Stomach smooth muscle (tissue), 2 donors: ENCODE measurements at regions not wholly inside any gene's neighbourhood (a gene's known extent, or its start where the extent isn't known, plus 50 kb on each side); places are given as distances from the start of the nearest gene placed in this dataset.
"Not testable (repeated sequence)": the region's sequence is repeated elsewhere in the genome, so short reads cannot be mapped to it uniquely, and the experiment has no call there.

Source experiments
- H3K27ac ChIP-seq: one replicate; pipeline ENCODE4 v1.7.0; 2013; ENCODE audit warnings: mild to moderate bottlenecking, low read length, inconsistent platforms
- H3K27me3 ChIP-seq, 2 donors: one replicate each; pipeline ENCODE4 v1.7.0; 2013; ENCODE audit warnings: low read length in 2 of 2; ENCODE audit not compliant: insufficient read depth in 2 of 2, control insufficient read depth in 1 of 2
- H3K36me3 ChIP-seq, 2 donors: one replicate each; pipeline ENCODE4 v1.7.0; 2013; ENCODE audit warnings: low read length in 2 of 2; ENCODE audit not compliant: control insufficient read depth in 2 of 2, insufficient read depth in 2 of 2
- H3K4me1 ChIP-seq: one replicate; pipeline ENCODE4 v1.7.0; 2013; ENCODE audit warnings: low read length; ENCODE audit not compliant: control insufficient read depth, insufficient read depth
- H3K4me3 ChIP-seq, 2 donors: one replicate each; pipeline ENCODE4 v1.7.0; 2013; ENCODE audit warnings: low read length in 2 of 2
- H3K9ac ChIP-seq, 2 donors: one replicate each; pipeline ENCODE4 v1.7.0; 2013; ENCODE audit warnings: low read length in 2 of 2, mild to moderate bottlenecking in 1 of 2
- H3K9me3 ChIP-seq, 2 donors: one replicate each; pipeline ENCODE4 v1.7.0; 2013; ENCODE audit warnings: low read length in 2 of 2; ENCODE audit not compliant: control insufficient read depth in 2 of 2
- donor health status: healthy.
- donor health status: Pancreatic carcinoma.

- H3K36me3 ChIP-seq, result no peaks in the 10 kb centered on the region
- H3K27me3 ChIP-seq, result no peaks in the 10 kb centered on the region
- H3K27ac ChIP-seq, result no peak overlapping the region
- no peaks in the 10 kb centered on the region for H3K4me1 ChIP-seq
- no peak overlapping the region for H3K9ac ChIP-seq
- H3K9me3 ChIP-seq, result no peaks in the 10 kb centered on the region
- H3K4me3 ChIP-seq, result no peak overlapping the region
These were observed 707.8 kb upstream of the GOLIM4 start for GRCh38 chr3:168803536-168803935.

- Histone ChIP-seq H3K9ac (no peak overlapping the region), H3K27ac (no peak overlapping the region), H3K36me3 (no peaks in the 10 kb centered on the region), H3K9me3 (no peaks in the 10 kb centered on the region), H3K27me3 (no peaks in the 10 kb centered on the region), H3K4me1 (no peaks in the 10 kb centered on the region), H3K4me3 (no peak overlapping the region)
These were observed 707.0 kb upstream of the GOLIM4 start for GRCh38 chr3:168802766-168803165.

GRCh38 chr3:168801794-168802193 is 706.1 kb upstream of the GOLIM4 start:
- no peaks in the 10 kb centered on the region for H3K4me1 ChIP-seq
- no peak overlapping the region for H3K27ac ChIP-seq
- H3K36me3 ChIP-seq, result no peaks in the 10 kb centered on the region
- no peak overlapping the region for H3K9ac ChIP-seq
- no peaks in the 10 kb centered on the region for H3K9me3 ChIP-seq
- no peaks in the 10 kb centered on the region for H3K27me3 ChIP-seq
- H3K4me3 ChIP-seq, result no peak overlapping the region

- no peaks in the 10 kb centered on the region for H3K36me3 ChIP-seq
- no peak overlapping the region for H3K27ac ChIP-seq
- H3K9me3 ChIP-seq, result no peaks in the 10 kb centered on the region
- H3K4me3 ChIP-seq, result no peak overlapping the region
- H3K4me1 ChIP-seq, result no peaks in the 10 kb centered on the region
- H3K9ac ChIP-seq, result no peak overlapping the region
- no peaks in the 10 kb centered on the region for H3K27me3 ChIP-seq
These were observed 700.6 kb upstream of the GOLIM4 start for GRCh38 chr3:168796339-168796738.

GRCh38 chr3:168794427-168794826 is 698.7 kb upstream of the GOLIM4 start:
- Histone ChIP-seq H3K4me1 (no peaks in the 10 kb centered on the region), H3K9ac (no peak overlapping the region), H3K36me3 (no peaks in the 10 kb centered on the region), H3K27ac (no peak overlapping the region), H3K9me3 (no peaks in the 10 kb centered on the region), H3K4me3 (no peak overlapping the region), H3K27me3 (no peaks in the 10 kb centered on the region)

DNA sequence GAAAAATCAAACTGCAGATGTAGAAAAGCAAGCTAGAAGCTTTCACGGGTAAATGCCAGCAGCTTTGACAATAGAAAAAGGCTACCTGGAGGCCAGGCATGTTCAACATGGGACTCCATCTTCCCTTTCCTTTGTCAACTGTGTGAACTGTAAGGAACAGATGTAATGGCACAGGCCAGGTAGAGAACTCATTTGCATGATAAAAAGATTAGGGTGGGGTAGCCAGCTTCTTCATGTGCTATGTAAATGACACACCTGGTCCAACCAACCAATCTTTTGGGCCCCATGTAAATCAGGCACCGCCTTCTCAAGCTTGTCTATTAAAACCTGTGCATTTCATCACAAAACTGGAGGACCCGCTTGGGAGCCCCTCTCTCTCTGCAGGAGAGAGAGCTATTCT is 686.5 kb upstream of the GOLIM4 start:
- Histone ChIP-seq H3K27ac (no peak overlapping the region), H3K4me3 (no peak overlapping the region), H3K4me1 (no peaks in the 10 kb centered on the region), H3K9me3 (no peaks in the 10 kb centered on the region), H3K36me3 (no peaks in the 10 kb centered on the region), H3K27me3 (no peaks in the 10 kb centered on the region), H3K9ac (no peak overlapping the region)

GRCh38 chr3:168779970-168780645 is 684.4 kb upstream of the GOLIM4 start:
- not testable (repeated sequence) for H3K9ac ChIP-seq, H3K9me3 ChIP-seq, H3K4me1 ChIP-seq, H3K27me3 ChIP-seq, H3K4me3 ChIP-seq, H3K36me3 ChIP-seq, H3K27ac ChIP-seq

DNA sequence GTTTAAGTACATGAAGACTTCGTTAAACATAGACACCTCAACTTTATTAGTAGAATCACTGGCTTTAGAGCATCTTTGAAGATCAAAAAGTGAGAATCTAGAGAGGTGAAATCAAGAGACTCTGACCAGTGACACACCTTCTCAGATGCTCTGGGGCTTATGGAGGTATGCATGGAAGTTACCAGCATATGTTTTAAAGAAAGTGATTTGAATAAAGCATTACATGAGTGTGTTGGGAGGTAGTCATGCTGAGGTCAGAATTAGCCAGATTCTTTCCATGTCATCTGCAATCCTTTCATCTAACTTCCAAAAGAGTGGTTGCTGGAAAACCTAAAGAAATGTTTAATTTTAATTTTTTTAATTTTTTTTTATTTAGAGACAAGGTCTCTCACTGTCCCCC is 658.0 kb upstream of the GOLIM4 start:
- Histone ChIP-seq H3K27me3 (no peaks in the 10 kb centered on the region), H3K9me3 (no peaks in the 10 kb centered on the region), H3K27ac (no peak overlapping the region), H3K9ac (no peak overlapping the region), H3K36me3 (no peaks in the 10 kb centered on the region), H3K4me3 (no peak overlapping the region), H3K4me1 (no peaks in the 10 kb centered on the region)

DNA sequence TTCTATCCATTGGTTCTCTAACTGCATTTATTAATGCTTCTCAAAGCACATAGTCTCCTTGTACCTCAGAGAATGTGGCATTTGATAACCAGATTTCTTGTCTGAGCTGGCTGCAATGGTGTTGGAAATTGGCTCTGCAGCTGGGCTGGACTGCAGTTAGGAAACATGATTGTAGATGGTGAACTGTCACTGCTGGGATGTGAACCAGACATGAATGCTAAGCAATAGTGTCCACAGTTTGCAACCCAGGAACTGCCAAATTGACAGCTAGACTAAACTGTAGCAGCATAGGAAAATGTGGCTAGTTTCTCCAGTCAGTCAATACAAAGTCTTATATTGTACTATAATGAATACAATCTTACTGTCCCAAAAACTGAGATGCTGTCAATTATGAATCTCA is 656.6 kb upstream of the GOLIM4 start:
- no peaks in the 10 kb centered on the region for H3K27me3 ChIP-seq
- no peak overlapping the region for H3K4me3 ChIP-seq
- H3K9ac ChIP-seq, result no peak overlapping the region
- no peaks in the 10 kb centered on the region for H3K36me3 ChIP-seq
- H3K9me3 ChIP-seq, result no peaks in the 10 kb centered on the region
- H3K4me1 ChIP-seq, result no peaks in the 10 kb centered on the region
- no peak overlapping the region for H3K27ac ChIP-seq

GRCh38 chr3:168747697-168748096 is 652.0 kb upstream of the GOLIM4 start:
- no peaks in the 10 kb centered on the region for H3K27me3 ChIP-seq
- H3K4me1 ChIP-seq, result no peaks in the 10 kb centered on the region
- H3K27ac ChIP-seq, result no peak overlapping the region
- no peak overlapping the region for H3K9ac ChIP-seq
- H3K4me3 ChIP-seq, result no peak overlapping the region
- H3K36me3 ChIP-seq, result no peaks in the 10 kb centered on the region
- no peaks in the 10 kb centered on the region for H3K9me3 ChIP-seq

DNA sequence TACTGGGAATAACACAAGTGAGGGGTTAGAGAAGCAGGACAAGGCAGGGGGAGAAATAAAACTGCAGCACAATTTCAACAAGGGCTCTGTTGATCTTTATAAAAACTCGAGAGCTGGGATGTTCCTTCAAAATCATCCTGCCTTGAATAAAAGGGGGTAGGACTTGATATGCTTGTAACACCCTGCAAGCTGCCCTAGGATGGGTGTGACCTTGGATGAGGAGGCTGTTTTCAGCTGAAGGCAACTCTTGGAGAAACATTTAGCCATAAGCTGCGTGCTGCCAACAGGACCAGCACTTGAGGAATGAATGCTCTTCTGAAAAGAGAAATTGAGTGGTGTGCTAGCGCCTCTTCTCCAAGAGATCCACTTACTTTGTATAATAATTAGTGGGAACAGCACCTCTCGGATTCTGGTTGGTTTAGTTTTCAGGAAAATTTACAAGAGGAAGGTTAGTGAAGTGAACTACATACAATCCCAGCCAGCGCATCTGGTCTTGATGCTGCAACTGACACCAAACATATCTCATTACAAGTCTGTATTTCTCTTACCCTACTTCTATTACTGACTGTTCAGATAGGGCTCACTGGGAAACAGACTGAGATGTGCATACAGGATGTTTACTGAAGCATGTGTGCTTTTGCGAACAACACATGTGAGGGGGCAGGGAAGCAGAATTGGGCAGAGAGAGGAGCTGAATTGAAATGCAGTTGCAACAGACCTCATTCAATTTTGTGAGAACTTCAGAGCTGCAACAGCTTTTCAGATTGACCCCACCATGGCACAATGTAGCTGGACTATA is 643.0 kb upstream of the GOLIM4 start:
- H3K27ac ChIP-seq, result no peak overlapping the region
- no peaks in the 10 kb centered on the region for H3K9me3 ChIP-seq
- H3K27me3 ChIP-seq, result no peaks in the 10 kb centered on the region
- H3K4me3 ChIP-seq, result no peak overlapping the region
- no peaks in the 10 kb centered on the region for H3K36me3 ChIP-seq
- no peak overlapping the region for H3K9ac ChIP-seq
- no peaks in the 10 kb centered on the region for H3K4me1 ChIP-seq
